Cardiac fibroblast (primary cell): ENCODE measurements at regions not wholly inside any gene's neighbourhood (a gene's known extent, or its start where the extent isn't known, plus 50 kb on each side); places are given as distances from the start of the nearest gene placed in this dataset.

Source experiments
- DNase-seq, 2 donors: peaks; one replicate each; pipeline versions ENCODE4 v3.0.0 to v3.0.0-alpha.2; 2010; ENCODE audit warnings: low read depth in 2 of 2
- H3K4me3 ChIP-seq, 2 donors: replicated peaks in 1 of 2; 1 replicate in 1 of 2; 2 replicates in 1 of 2; pipeline ENCODE4 v1.5.1; 2011; ENCODE audit warnings: low read depth in 2 of 2, low read length in 2 of 2, mild to moderate bottlenecking in 2 of 2, moderate library complexity in 1 of 2
- CTCF ChIP-seq: IDR thresholded peaks from one replicate; pipeline ENCODE4 v1.5.1; 2011; ENCODE audit warnings: low read depth, mild to moderate bottlenecking, low read length, inconsistent platforms

- peak; percentile 88 for TF ChIP-seq CTCF
- H3K4me3 ChIP-seq: no peak overlapping the region
- DNase-seq: peak; percentile 78 to 82
Measured at GRCh38 chr3:99499235-99500158, 138.9 kb upstream of the COL8A1 start.

GRCh38 chr3:99498550-99499234, 139.7 kb upstream of the COL8A1 start:
- no peak for TF ChIP-seq CTCF
- no peak overlapping the region for H3K4me3 ChIP-seq
- peak; percentile 40 to 41 for DNase-seq

- no peak for DNase-seq
- H3K4me3 ChIP-seq: no peak overlapping the region
- no peak for TF ChIP-seq CTCF
Measured at GRCh38 chr3:99487894-99488293, 150.5 kb upstream of the COL8A1 start.

- H3K4me3 ChIP-seq: no peak overlapping the region
- TF ChIP-seq CTCF: no peak
- DNase-seq: no peak
Measured at GRCh38 chr3:99485286-99485685, 153.1 kb upstream of the COL8A1 start.

GRCh38 chr3:99484871-99485270, 153.5 kb upstream of the COL8A1 start:
- H3K4me3 ChIP-seq: no peak overlapping the region
- peak; percentile 75 to 84 for DNase-seq
- TF ChIP-seq CTCF: no peak

- H3K4me3 ChIP-seq: no peak overlapping the region
- no peak for TF ChIP-seq CTCF
- no peak for DNase-seq
Measured at GRCh38 chr3:99483841-99484240, 154.6 kb upstream of the COL8A1 start.
